ENCODE measurements at regions not wholly inside any gene's neighbourhood (a gene's known extent, or its start where the extent isn't known, plus 50 kb on each side); places are given as distances from the start of the nearest gene placed in this dataset.

GRCh38 chr4:132958457-132959263 lies 190.4 kb upstream of the PCDH10 start:
- no peak overlapping the region for H3K14ac ChIP-seq (ENCODE audit: insufficient read depth, low read length)
- H4K91ac ChIP-seq (ENCODE audit: insufficient read length, low read depth, low read length) = no peak overlapping the region
- no peak overlapping the region for H3K27ac ChIP-seq (ENCODE audit: insufficient read length, low read depth, low read length)
- H3K9me3 ChIP-seq (ENCODE audit: control insufficient read depth, low read depth, low read length) = no peaks in the 10 kb centered on the region
- H4K5ac ChIP-seq (ENCODE audit: insufficient read length, low read depth, low read length) = no peak overlapping the region
- H3K27me3 Mint-ChIP-seq (ENCODE audit: low read depth) = no peaks in the 10 kb centered on the region
- H3K27ac Mint-ChIP-seq = no peak overlapping the region
- H3K36me3 Mint-ChIP-seq (ENCODE audit: insufficient read depth in 1 of 3, low read depth in 3 of 3) = peaks cover 8 to 15% (median 10%) of the 10 kb centered on the region in 3 experiments; a peak in 6 of 7 replicates
- no peak overlapping the region for H2BK20ac ChIP-seq (ENCODE audit: low read depth, low read length, poor library complexity, severe bottlenecking)
- no peaks in the 10 kb centered on the region for H3K23me2 ChIP-seq (ENCODE audit: insufficient read length, low read depth, low read length, poor library complexity, severe bottlenecking)
- no peak overlapping the region for H2BK15ac ChIP-seq (ENCODE audit: low read depth, low read length)
- no peak overlapping the region for H2AFZ ChIP-seq (ENCODE audit: low read length)
- peaks cover 20 to 26% of the 10 kb centered on the region in 2 experiments for H3K4me1 Mint-ChIP-seq
- H3K4me3 Mint-ChIP-seq = no peak overlapping the region
- H3K56ac ChIP-seq (ENCODE audit: insufficient read length, low read depth, low read length) = no peak overlapping the region
- H3K79me1 ChIP-seq (ENCODE audit: insufficient read depth, low read depth, low read length, poor library complexity, severe bottlenecking) = no peaks in the 10 kb centered on the region
- H2BK12ac ChIP-seq (ENCODE audit: insufficient read length, low read depth, low read length) = no peak overlapping the region
- H2BK120ac ChIP-seq (ENCODE audit: low read depth, low read length, poor library complexity, severe bottlenecking) = no peak overlapping the region
- TF ChIP-seq, protein P1, sequence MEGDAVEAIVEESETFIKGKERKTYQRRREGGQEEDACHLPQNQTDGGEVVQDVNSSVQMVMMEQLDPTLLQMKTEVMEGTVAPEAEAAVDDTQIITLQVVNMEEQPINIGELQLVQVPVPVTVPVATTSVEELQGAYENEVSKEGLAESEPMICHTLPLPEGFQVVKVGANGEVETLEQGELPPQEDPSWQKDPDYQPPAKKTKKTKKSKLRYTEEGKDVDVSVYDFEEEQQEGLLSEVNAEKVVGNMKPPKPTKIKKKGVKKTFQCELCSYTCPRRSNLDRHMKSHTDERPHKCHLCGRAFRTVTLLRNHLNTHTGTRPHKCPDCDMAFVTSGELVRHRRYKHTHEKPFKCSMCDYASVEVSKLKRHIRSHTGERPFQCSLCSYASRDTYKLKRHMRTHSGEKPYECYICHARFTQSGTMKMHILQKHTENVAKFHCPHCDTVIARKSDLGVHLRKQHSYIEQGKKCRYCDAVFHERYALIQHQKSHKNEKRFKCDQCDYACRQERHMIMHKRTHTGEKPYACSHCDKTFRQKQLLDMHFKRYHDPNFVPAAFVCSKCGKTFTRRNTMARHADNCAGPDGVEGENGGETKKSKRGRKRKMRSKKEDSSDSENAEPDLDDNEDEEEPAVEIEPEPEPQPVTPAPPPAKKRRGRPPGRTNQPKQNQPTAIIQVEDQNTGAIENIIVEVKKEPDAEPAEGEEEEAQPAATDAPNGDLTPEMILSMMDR (conservative IDR thresholded peaks at IDR 0.05) = no peak
- no peak overlapping the region for H3K4ac ChIP-seq (ENCODE audit: low read depth, low read length)
- H4K8ac ChIP-seq (replicated peaks; ENCODE audit: insufficient read length, low read depth, low read length) = no peak overlapping the region
- no peak overlapping the region for H2AK5ac ChIP-seq (ENCODE audit: insufficient read length, low read length)
- H3K23ac ChIP-seq (ENCODE audit: insufficient read length, low read depth, low read length) = no peak overlapping the region
- no peak overlapping the region for H3K4me2 ChIP-seq (ENCODE audit: insufficient read depth, insufficient read length, low read length)
- H3K4me1 ChIP-seq (ENCODE audit: insufficient read depth, low read length) = no peaks in the 10 kb centered on the region
- no peak overlapping the region for H2BK5ac ChIP-seq (ENCODE audit: insufficient read length, low read length)
- H3K9me3 Mint-ChIP-seq = peaks cover 12% of the 10 kb centered on the region in 2 experiments
- no peaks in the 10 kb centered on the region for H4K20me1 ChIP-seq (ENCODE audit: control insufficient read depth, insufficient read depth, insufficient read length)
- H3K79me2 ChIP-seq (ENCODE audit: insufficient read depth, low read length) = no peaks in the 10 kb centered on the region
- H3K27me3 ChIP-seq (ENCODE audit: insufficient read depth, low read length) = no peaks in the 10 kb centered on the region
- no peak overlapping the region for H3K9ac ChIP-seq (ENCODE audit: extremely low read depth, insufficient read length, low read length)
- no peak overlapping the region for H3K18ac ChIP-seq (ENCODE audit: insufficient read length, low read depth, low read length)
- H3T11ph ChIP-seq (ENCODE audit: low read length) = no peak overlapping the region
- DNase-seq = no peak
- WGBS (ENCODE audit: extremely low coverage, insufficient read length, low lambda C conversion rate) = no CpG with 5 or more reads among the region's 8 CpGs
